RWPE1 (cell line): ENCODE measurements at regions not wholly inside any gene's neighbourhood (a gene's known extent, or its start where the extent isn't known, plus 50 kb on each side); places are given as distances from the start of the nearest gene placed in this dataset.

Source experiments
- CTCF ChIA-PET: fragments of 350-600 bp; sonication (Branson Sonifier 250); formaldehyde crosslinking; extraction: SDS; loops from one replicate; lab custom pipeline; 2021; lab: Yijun Ruan, JAX
- POLR2A ChIA-PET: fragments of 400-600 bp; formaldehyde crosslinking; extraction: SDS; loops from one replicate; lab custom pipeline; 2020; ENCODE audit warnings: antibody characterized with exemption; ENCODE audit not compliant: low non-redundant PET; lab: Yijun Ruan, JAX
- DNase-seq: peaks from one replicate; pipeline ENCODE4 v3.0.0; 2012; ENCODE audit warnings: low spot score
- H3K27ac ChIP-seq: fragments of 450-650 bp; 2 replicates; pipeline ENCODE4 v1.5.1; 2017
- TF ChIP-seq, protein P1 (sequence below): fragments of 450-650 bp; conservative IDR thresholded peaks from 2 replicates; pipeline ENCODE4 v1.5.1; 2017; ENCODE audit warnings: low read depth, mild to moderate bottlenecking

DNA sequence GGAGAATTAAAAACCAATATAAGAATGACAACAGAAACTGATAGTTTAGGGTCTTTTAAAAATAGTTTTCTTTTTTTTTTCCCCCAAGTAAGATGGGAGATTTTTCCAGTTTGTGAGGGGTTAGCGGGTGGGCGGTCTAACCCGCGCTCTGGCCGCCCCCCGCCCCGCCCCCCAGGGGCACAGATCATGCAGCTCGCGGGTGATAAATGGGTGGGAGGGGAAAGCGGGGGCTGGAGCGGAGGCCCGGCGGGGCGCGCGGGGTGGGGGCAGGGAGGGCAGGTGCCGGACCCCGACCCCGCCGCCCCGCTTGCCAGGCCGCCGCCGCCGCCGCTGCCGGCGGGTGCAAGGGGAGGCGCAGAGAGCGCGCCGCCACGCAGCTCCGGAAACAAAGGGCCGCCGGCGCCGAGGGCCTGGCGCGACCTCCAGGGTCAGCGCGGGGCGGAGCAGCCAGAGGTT, 60.1 kb upstream of the GSE1 start:
- ChIA-PET POLR2A (interaction anchor here (0.6 kb wide), 1 partner anchor 85 kb away, joined by 3 read pairs; no protein-coding TSS in a partner anchor), CTCF (interaction anchor here (0.6 to 2.4 kb wide), 7 partner anchors 11 to 247 kb away, joined by 3 to 9 read pairs (median 3); no protein-coding TSS in a partner anchor)
- TF ChIP-seq, protein P1, sequence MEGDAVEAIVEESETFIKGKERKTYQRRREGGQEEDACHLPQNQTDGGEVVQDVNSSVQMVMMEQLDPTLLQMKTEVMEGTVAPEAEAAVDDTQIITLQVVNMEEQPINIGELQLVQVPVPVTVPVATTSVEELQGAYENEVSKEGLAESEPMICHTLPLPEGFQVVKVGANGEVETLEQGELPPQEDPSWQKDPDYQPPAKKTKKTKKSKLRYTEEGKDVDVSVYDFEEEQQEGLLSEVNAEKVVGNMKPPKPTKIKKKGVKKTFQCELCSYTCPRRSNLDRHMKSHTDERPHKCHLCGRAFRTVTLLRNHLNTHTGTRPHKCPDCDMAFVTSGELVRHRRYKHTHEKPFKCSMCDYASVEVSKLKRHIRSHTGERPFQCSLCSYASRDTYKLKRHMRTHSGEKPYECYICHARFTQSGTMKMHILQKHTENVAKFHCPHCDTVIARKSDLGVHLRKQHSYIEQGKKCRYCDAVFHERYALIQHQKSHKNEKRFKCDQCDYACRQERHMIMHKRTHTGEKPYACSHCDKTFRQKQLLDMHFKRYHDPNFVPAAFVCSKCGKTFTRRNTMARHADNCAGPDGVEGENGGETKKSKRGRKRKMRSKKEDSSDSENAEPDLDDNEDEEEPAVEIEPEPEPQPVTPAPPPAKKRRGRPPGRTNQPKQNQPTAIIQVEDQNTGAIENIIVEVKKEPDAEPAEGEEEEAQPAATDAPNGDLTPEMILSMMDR: no peak
- H3K27ac ChIP-seq: peak overlapping the region; percentile 99
- DNase-seq: no peak

DNA sequence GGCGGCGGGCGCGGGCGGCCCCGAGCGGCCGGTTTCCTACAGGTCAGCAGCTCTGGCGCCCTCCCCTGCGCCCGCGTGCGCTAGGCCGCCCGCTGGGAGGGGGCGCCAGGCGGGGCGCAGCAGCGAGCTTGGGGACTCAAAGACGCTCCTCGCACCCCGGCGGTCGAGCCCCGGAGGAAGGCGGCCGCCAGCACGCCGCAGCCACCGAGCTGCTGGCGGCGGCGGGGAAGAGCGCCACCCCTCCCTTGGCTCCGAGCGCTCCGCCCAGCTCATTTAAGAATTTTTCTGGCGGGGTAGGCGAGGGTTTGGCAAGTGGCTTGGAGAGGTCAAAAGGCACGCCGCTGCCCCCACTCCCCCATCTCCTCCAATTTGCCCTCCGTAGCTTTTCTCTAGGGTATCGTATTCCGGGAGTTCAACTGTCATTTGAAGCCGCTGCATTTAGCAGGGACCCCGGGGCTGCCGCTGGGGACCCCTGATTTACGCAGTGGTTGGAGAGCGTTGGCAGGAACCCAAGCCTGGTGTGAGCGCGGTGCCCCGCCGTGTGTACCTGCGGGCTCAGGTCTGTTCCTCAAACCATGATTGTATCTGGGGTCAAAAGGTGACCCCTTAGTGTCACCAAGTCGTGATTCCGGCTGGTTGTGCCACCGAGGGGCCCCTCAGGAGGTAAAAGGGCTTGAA, 59.5 kb upstream of the GSE1 start:
- TF ChIP-seq, protein P1: peak; percentile 38
- CTCF ChIA-PET: interaction anchor here (0.6 to 2.4 kb wide), 12 partner anchors 10 to 248 kb away, joined by 3 to 9 read pairs (median 3); no protein-coding TSS in a partner anchor
- H3K27ac ChIP-seq: peak overlapping the region; percentile 99
- POLR2A ChIA-PET: interaction anchor here (0.6 kb wide), 3 partner anchors 28 to 234 kb away, joined by 3 to 5 read pairs (median 3); no protein-coding TSS in a partner anchor
- peak; percentile 42 for DNase-seq

DNA sequence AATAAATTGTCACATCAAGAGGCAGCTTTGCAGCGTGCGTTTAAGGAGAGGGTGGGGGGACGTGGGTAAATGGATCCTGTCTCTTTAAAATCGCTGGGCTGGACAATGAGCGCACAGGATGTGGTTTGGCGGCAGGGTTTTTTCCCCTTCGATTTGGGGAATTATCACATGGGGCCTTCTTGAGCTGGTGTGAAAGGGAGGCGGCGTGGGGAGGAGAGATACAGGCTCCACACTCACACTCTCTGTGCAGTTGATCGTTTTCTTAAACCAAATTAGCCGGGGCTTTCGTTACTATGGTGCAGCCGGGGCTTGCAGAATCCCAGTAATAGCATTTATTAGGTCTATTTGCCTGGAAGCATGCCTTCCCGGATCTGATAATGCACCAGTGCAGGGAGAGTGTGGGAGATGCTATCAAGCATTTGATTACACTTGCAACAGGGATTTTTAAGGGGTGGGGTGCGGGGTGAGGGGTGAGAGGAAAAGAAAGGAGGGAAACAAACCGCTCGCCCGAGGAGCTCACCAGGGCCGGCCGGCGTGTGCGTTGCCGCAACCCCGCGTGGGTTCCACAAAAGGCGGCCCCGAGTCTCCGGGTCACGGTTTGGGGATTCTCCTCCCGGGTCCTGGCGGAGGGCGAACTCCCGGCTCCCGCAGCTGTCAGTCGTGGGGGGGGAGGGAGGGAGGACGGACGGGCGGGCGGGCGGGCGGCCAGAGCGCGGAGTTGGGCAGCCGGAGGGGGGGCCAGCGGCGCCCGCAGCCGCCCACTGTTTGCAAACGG, 58.8 kb upstream of the GSE1 start:
- POLR2A ChIA-PET: interaction anchor here (0.6 kb wide), 2 partner anchors 28 to 235 kb away, joined by 3 to 5 read pairs; no protein-coding TSS in a partner anchor
- TF ChIP-seq, protein P1: no peak
- CTCF ChIA-PET: interaction anchor here (0.6 to 2.4 kb wide), 8 partner anchors 9 to 194 kb away, joined by 3 to 9 read pairs (median 3); no protein-coding TSS in a partner anchor
- peak overlapping the region; percentile 99 for H3K27ac ChIP-seq
- peak; percentile 81 for DNase-seq

DNA sequence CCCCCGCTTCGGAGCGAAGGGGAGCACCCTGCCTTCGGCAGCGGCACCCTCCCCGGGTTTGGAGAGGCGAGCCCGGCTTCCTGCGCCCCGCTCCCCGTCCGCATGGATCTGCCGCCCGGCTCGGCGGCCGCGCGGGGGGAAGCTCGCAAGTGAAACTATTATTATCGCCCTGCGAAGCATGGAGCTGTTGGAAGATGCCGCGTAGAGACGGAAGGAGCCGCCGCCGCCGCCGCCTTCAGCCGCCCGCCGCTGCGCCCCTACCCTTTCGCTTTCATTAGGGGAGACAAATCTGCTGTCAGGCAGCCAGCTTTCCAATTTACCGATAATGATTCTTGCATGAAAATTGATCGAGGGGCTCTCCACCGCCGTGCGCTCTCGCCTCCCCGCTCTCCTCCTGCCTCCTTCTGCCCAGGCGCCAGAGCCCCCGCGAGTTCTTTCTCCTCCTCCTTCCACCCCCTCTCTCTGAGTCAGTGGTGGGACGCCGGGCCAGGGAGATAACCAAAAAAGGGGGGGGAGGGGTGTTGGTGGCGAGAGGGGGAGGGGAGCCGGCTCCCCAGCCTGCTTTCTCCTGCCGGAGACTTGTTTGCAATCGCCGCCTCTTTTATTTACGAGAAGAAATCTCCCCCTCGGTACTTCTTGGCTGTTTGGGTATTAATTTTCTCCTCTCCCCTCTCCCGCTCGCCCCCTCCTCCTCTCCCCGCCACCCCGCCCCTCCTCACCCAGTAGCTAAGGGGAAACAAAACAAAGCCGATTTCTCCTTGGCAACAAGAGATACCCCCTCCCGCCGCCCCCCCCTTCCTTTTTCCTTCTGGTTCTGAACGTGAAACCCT, 58.0 kb upstream of the GSE1 start:
- CTCF ChIA-PET: interaction anchor here (0.6 to 1.4 kb wide), 3 partner anchors 26 to 83 kb away, joined by 3 read pairs; no protein-coding TSS in a partner anchor
- TF ChIP-seq, protein P1: no peak
- H3K27ac ChIP-seq: peak overlapping the region; percentile 99
- POLR2A ChIA-PET: interaction anchor here (0.7 kb wide), 2 partner anchors 56 to 213 kb away, joined by 3 to 4 read pairs; no protein-coding TSS in a partner anchor
- DNase-seq: peak; percentile 82

DNA sequence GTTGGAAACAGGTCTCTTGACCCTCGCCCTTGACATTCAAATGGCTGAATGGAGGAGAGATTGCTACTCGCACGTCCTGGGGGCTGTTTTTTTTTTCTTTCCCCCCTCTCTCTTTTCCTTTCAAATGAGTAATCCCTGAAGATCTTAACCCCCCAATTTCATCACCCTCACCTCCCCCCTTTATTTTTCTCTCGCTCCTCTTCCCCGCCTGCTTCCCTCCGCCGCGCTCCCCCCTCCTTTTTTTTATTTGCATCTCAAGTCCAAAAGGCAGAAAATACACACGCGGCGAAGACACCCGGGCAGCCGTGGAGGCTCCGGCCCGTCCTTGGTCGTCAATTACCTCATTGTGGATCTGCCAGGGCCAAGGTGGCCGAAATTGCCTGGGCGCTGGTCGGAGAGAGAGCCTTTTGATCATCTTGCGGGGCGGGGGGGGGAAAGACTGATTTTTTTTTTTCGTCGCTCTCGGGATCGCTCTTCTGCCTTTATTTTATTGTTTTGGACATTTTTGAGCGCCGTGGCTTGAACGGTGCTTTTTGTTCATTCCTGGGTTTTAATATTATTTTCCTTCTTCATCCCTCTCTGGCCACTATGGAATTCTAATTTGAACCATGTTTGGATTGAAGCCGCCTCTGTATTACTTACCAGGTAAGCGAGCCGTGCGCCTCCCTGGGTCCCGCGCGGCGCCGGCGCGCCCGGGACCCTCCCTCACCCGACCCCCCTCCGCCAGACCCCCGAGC, 57.2 kb upstream of the GSE1 start:
- ChIA-PET CTCF (interaction anchor here (0.5 to 3.3 kb wide), 5 partner anchors 26 to 84 kb away, joined by 3 to 24 read pairs (median 3); no protein-coding TSS in a partner anchor), POLR2A (interaction anchor here (0.6 to 0.7 kb wide), 2 partner anchors 41 to 214 kb away, joined by 3 to 10 read pairs; no protein-coding TSS in a partner anchor)
- TF ChIP-seq, protein P1: no peak
- H3K27ac ChIP-seq: peak overlapping the region; percentile 99
- DNase-seq: peak; percentile 14
